ENCODE measurements at regions not wholly inside any gene's neighbourhood (a gene's known extent, or its start where the extent isn't known, plus 50 kb on each side); places are given as distances from the start of the nearest gene placed in this dataset.

GRCh38 chr10:78889536-78890063 lies 179.2 kb upstream of the ZMIZ1 start:
- intact Hi-C loops (cut with DNase I) = no loop called here
- ATAC-seq = no peak
- no peak overlapping the region for H3K4me3 ChIP-seq
- H3K36me3 ChIP-seq = no peaks in the 10 kb centered on the region
- no peak overlapping the region for H3K27ac ChIP-seq
- DNase-seq = no peak
- H3K4me1 ChIP-seq = no peaks in the 10 kb centered on the region
- peaks cover 0 to 26% (median 13%) of the 10 kb centered on the region in 11 donors for H3K9me3 ChIP-seq
- H3K27me3 ChIP-seq = no peaks in the 10 kb centered on the region
- TF ChIP-seq CTCF (IDR thresholded peaks at IDR 0.05) = no peak
- WGBS, 2 donors = 88 to 93% methylated on average over 7 of the region's 7 CpGs

- Histone ChIP-seq H3K9me3 (peaks cover 0 to 17% (median 10%) of the 10 kb centered on the region in 11 donors), H3K4me3 (no peak overlapping the region), H3K36me3 (no peaks in the 10 kb centered on the region), H3K4me1 (no peaks in the 10 kb centered on the region), H3K27ac (no peak overlapping the region), H3K27me3 (no peaks in the 10 kb centered on the region)
- 79 to 86% methylated on average over 3 of the region's 3 CpGs for WGBS, 2 donors
- no peak for TF ChIP-seq CTCF (IDR thresholded peaks at IDR 0.05)
- intact Hi-C loops (cut with DNase I) = no loop called here
- DNase-seq = peak in 1 of 2 donors; percentile 1
- ATAC-seq = no peak
These were observed 178.3 kb upstream of the ZMIZ1 start for GRCh38 chr10:78890506-78890905.

- intact Hi-C loops (cut with DNase I) = no loop called here
- Histone ChIP-seq H3K9me3 (peaks cover 0 to 5% (median 0%) of the 10 kb centered on the region in 11 donors), H3K36me3 (no peaks in the 10 kb centered on the region), H3K4me3 (no peak overlapping the region), H3K27ac (no peak overlapping the region), H3K27me3 (no peaks in the 10 kb centered on the region), H3K4me1 (no peaks in the 10 kb centered on the region)
- 94 to 98% methylated on average over 2 of the region's 2 CpGs for WGBS, 2 donors
- ATAC-seq (no peak), DNase-seq (no peak)
- TF ChIP-seq CTCF (IDR thresholded peaks at IDR 0.05) = no peak
These were observed 177.0 kb upstream of the ZMIZ1 start for GRCh38 chr10:78891741-78892140.

GRCh38 chr10:78892338-78893176 lies 176.2 kb upstream of the ZMIZ1 start:
- intact Hi-C loops (cut with DNase I) = no loop called here
- ATAC-seq (peak in 1 of 8 donors; percentile 38), DNase-seq (no peak)
- no peaks in the 10 kb centered on the region for H3K36me3 ChIP-seq
- TF ChIP-seq CTCF (IDR thresholded peaks at IDR 0.05) = no peak
- no peak overlapping the region for H3K27ac ChIP-seq
- no peaks in the 10 kb centered on the region for H3K9me3 ChIP-seq
- 81 to 82% methylated on average over 7 of the region's 7 CpGs for WGBS, 2 donors
- no peaks in the 10 kb centered on the region for H3K27me3 ChIP-seq
- H3K4me1 ChIP-seq = no peaks in the 10 kb centered on the region
- H3K4me3 ChIP-seq = no peak overlapping the region
